Occipital lobe (tissue), 1 donor: ENCODE measurements at regions not wholly inside any gene's neighbourhood (a gene's known extent, or its start where the extent isn't known, plus 50 kb on each side); places are given as distances from the start of the nearest gene placed in this dataset.

Experiments
- DNase-seq: peaks from one replicate; lab custom pipeline; 2025; lab: John Stamatoyannopoulos, UW

DNA sequence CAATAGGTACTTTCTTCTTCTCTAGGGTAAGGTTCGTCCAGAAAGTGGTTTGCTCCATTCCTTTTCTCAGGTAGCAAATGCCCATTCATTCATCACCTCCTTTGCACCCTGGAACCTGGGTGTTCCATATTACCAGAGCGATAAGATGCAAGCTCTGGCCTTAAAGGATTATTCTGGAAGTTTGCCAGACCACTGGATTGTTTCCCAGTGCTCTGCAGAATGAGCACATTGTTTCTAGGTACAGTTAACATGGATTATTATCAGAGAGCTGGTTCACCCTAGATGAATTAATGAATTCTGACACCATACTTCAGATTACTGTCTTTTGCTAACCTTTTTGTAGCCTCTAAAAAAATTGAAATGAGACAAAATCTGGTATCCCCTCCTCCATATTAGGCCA, 170.9 kb upstream of the BMP4 start:
- no peak for DNase-seq

DNA sequence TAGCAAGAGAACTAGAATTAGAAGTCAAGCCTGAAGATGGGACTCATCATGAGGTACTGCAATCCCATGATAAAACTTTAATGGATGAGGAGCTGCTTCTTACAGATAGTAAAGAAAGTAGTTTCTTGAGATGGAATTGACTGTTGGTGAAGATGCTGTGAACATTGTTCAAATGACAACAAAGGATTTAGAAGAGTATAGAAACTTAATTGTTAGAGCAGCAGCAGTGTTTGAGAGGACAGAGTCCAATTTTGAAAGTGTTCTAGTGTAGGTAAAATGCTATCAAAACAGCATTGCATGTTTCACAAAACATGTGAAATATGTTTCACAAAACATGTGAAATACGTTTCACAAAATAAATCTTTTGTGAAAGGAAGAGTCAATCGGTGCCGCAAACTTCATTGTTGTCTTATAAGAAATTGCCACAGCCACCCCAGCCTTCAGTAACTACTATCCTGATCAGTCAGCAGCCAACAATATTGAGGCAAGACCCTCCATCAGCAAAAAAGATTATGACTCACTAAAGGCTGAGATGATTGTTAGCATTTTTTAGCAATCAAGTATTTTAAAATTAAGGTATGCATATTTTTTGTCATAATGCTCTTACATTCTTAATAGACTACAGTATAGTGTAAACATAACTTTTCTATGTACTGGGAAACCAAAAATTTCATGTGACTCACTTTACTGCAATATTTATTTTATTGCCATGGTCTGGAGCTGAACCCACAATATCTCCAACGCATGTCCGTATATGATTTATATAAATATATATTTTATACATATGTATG, 173.4 kb upstream of the BMP4 start:
- no peak for DNase-seq

DNA sequence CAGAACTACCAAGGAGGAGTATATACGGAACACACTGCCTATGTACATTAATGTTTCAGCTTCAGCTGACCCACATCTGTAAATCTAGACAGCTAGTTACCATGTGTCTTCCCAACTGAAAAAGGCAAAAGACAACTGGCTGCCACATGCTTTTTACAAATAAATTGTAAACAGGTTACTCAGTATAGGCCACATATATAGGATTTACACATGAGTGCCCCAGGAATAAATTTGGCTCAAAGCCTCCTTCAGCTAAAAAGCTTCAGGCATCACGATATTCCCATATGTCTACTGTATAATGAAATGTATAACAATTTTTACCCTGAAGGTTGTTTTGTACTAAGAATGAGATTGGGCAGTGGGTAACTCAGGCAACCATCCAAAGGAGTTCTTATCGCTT, 175.9 kb upstream of the BMP4 start:
- no peak for DNase-seq

DNA sequence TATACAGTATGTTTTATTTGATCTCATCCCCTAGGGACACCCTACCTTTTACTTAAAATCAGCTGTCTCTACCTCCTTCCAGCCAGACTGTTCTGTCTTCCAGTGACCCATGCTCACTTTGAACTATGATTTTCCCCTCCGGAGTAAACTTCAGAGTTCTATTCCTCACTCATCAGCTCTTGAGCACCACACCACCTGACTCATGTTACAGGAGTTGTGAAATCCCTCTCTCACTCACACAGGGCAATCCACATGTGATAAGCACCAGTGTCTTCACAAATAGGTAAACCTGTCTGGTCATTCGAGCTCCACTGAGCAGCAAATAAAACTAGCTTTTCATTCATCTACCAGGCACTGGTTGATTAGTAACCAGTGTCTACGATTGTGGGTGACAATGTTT, 177.3 kb upstream of the BMP4 start:
- no peak for DNase-seq

- DNase-seq: no peak
Observed at GRCh38 chr14:54135804-54136280, 179.2 kb upstream of the BMP4 start.

DNA sequence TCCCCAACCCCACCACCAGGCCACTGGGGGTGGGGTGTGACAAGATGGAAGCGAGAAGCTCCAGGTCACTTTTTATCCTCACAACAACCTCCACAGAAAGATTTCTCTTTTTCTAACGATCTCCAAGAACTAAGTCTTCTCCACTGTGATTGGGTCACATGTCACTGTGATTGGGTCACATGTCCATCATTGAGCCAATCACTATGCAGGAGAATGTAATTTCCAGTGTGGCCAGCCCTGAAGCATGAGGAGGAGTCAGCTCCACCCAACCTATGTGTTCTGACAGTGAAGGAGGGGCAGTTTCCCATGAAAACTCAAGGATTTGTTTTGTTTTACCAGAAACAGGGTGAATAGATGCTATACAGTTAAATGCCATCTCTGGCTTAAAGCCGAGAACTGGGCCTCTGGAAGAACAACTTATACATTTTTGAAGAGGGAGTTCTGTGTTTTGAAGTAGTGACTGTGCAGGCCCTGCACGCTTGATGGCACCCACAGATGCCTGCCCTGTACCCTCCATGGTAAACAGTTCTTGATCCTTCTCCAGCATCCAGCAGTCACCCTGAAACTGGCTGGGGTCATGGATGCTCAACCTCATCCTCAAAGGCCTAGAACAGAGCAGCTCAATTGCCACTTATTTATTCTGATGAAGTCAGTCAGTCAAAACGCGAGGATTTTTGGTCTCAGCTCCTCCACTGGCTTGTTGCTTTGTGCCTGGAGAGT, 180.4 kb upstream of the BMP4 start:
- no peak for DNase-seq

DNA sequence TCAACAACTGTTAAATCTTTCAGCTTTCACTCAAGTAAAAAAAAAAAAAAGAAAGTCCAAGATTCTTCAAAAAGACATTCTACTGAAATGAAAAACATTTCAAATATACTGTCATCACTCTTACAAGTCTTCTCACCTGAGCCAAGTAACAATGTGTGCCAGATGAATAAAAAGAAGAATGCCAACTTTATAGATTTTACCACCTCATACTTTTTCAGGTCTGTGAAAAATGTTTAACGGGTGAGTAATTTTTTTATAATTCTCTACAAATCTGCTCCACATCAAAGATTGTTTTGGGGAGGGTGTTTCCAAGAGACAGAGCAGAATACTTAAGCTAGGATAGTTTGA, 181.0 kb upstream of the BMP4 start:
- no peak for DNase-seq

DNA sequence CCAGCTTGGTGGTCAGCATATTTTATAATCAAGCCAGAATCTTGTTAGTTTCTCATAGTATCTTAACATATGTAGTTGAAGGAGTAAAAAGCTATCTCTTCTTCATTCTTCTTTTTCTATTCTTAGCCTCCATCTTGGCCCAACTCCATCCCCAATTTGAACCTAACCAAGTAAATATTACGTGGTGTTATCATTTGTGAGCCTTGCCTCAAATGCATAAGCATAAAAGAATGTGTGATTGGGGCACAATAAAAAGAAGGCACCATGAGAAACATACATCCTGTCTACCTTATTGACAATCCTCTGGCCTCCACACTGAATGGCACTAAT, 181.4 kb upstream of the BMP4 start:
- no peak for DNase-seq

GRCh38 chr14:54138354-54139038, 181.9 kb upstream of the BMP4 start:
- DNase-seq: no peak

DNA sequence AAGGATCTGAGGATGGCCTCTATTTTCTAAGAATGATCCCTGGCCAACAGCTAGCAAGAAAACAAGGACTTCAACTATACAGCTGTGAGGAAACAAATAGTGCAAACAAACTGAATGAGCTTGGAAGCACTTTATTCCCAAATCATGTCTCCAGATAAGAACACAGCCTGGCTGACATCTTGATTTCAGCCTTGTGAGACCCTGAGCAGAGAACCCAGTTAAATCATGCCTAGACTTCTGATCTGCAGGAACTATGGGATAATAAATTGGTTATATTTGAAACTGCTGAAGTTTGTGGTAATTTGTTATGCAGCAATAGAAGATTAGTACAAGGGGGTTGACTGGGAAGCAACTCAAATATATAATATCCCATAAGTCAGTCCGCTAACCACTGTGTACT, 183.9 kb upstream of the BMP4 start:
- DNase-seq: no peak

DNA sequence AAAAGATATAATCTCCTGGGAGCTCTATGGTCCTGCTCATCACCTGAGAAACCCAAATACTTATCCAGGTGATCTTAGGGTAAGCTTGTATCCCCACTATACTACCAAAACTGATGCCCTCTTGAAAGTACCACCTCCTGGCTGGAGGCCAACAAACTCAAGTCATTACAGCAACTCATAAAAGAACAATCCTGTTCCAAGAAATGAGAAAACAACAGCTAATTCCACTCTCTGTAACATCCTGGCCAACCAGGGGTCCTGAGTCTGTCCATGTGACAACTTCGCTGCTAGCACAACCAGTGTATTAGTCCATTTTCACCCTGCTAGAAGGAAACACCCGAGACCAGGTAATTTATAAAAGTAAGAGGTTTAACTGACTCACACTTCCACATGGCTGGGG, 190.0 kb upstream of the BMP4 start:
- no peak for DNase-seq

- DNase-seq: no peak
Observed at GRCh38 chr14:54147282-54147681, 190.7 kb upstream of the BMP4 start.

DNA sequence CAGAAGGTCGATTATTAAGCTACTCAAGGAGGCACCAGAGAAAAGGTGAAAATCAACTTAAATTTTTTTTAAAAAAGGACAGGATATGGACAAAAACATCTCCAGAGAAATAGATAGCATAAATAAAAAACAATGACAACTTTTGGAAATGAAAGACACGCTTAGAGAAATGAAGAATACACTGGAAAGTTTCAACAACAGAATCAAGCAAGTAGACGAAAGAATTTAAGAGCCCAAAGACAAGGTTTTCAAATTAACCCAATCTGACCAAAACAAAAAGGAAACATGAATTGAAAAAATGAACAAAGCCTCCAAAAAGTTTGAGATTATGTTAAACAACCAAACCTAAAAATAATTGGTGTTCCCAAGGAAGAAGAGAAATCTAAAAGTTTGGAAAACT, 191.1 kb upstream of the BMP4 start:
- no peak for DNase-seq

DNA sequence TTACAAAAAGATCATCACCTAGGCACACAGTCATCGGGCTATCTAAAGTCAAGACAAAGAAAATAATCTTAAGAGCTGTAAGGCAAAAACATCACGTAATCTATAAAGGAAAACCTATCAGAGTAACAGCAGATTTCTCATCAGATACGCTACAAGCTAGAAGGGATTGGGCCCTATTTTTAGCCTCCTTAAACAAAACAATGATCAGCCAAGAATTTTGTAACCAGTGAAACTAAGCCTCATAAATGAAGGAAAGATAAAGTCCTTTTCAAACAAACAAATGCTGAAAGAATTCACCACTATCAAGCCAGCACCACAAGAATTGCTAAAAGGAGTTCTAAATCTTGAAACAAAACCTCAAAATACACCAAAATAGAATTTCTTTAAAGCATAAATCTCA, 191.6 kb upstream of the BMP4 start:
- DNase-seq: no peak

- no peak for DNase-seq
Observed at GRCh38 chr14:54152351-54152750, 195.7 kb upstream of the BMP4 start.

GRCh38 chr14:54166049-54166950, 209.7 kb upstream of the BMP4 start:
- DNase-seq: no peak

- no peak for DNase-seq
Observed at GRCh38 chr14:54168489-54168888, 211.9 kb upstream of the BMP4 start.

GRCh38 chr14:54169254-54169924, 212.8 kb upstream of the BMP4 start:
- DNase-seq: no peak

- DNase-seq: no peak
Observed at GRCh38 chr14:54170301-54170700, 213.7 kb upstream of the BMP4 start.

- DNase-seq: no peak
Observed at GRCh38 chr14:54172114-54172513, 215.5 kb upstream of the BMP4 start.

GRCh38 chr14:54172562-54172961, 215.9 kb upstream of the BMP4 start:
- DNase-seq: no peak
